ENCODE measurements at regions not wholly inside any gene's neighbourhood (a gene's known extent, or its start where the extent isn't known, plus 50 kb on each side); places are given as distances from the start of the nearest gene placed in this dataset.

- Histone ChIP-seq H3K27ac (no peak overlapping the region), H3K27me3 (no peaks in the 10 kb centered on the region), H3K4me1 (no peaks in the 10 kb centered on the region), H3K4me3 (no peak overlapping the region), H3K9me3 (no peaks in the 10 kb centered on the region), H3K36me3 (no peaks in the 10 kb centered on the region)
- no peak for TF ChIP-seq CTCF (IDR thresholded peaks at IDR 0.05)
- intact Hi-C loops (cut with DNase I): no loop called here
- DNase-seq (ENCODE audit: low spot score in 2 of 2): no peak
These were observed 1059.2 kb downstream of the OTOL1 start for GRCh38 chr3:162555761-162556160.

- Histone ChIP-seq H3K27me3 (no peaks in the 10 kb centered on the region), H3K9me3 (no peaks in the 10 kb centered on the region), H3K36me3 (no peaks in the 10 kb centered on the region), H3K4me1 (no peaks in the 10 kb centered on the region), H3K27ac (no peak overlapping the region), H3K4me3 (no peak overlapping the region)
- TF ChIP-seq CTCF (IDR thresholded peaks at IDR 0.05): no peak
- intact Hi-C loops (cut with DNase I): no loop called here
- no peak for DNase-seq (ENCODE audit: low spot score in 2 of 2)
These were observed 1061.4 kb downstream of the OTOL1 start for GRCh38 chr3:162558016-162558415.

GRCh38 chr3:162568706-162569105 lies 1072.1 kb downstream of the OTOL1 start:
- TF ChIP-seq CTCF (IDR thresholded peaks at IDR 0.05): no peak
- intact Hi-C loops (cut with DNase I): no loop called here
- no peaks in the 10 kb centered on the region for H3K36me3 ChIP-seq
- no peak overlapping the region for H3K4me3 ChIP-seq
- H3K9me3 ChIP-seq: no peaks in the 10 kb centered on the region
- DNase-seq (ENCODE audit: low spot score in 2 of 2): no peak
- H3K27ac ChIP-seq: no peak overlapping the region
- no peaks in the 10 kb centered on the region for H3K27me3 ChIP-seq
- no peaks in the 10 kb centered on the region for H3K4me1 ChIP-seq

GRCh38 chr3:162569314-162569713 lies 1072.7 kb downstream of the OTOL1 start:
- Histone ChIP-seq H3K4me1 (no peaks in the 10 kb centered on the region), H3K27me3 (no peaks in the 10 kb centered on the region), H3K4me3 (no peak overlapping the region), H3K9me3 (no peaks in the 10 kb centered on the region), H3K36me3 (no peaks in the 10 kb centered on the region), H3K27ac (no peak overlapping the region)
- TF ChIP-seq CTCF (IDR thresholded peaks at IDR 0.05): no peak
- DNase-seq (ENCODE audit: low spot score in 2 of 2): no peak
- intact Hi-C loops (cut with DNase I): no loop called here

- TF ChIP-seq CTCF (IDR thresholded peaks at IDR 0.05): no peak
- no peak for DNase-seq (ENCODE audit: low spot score in 2 of 2)
- intact Hi-C loops (cut with DNase I): no loop called here
These were observed 1088.4 kb downstream of the OTOL1 start for GRCh38 chr3:162584986-162585385.

GRCh38 chr3:162586591-162586990 lies 1090.0 kb downstream of the OTOL1 start:
- TF ChIP-seq CTCF (IDR thresholded peaks at IDR 0.05): no peak
- Histone ChIP-seq H3K27ac (no peak overlapping the region), H3K27me3 (no peaks in the 10 kb centered on the region), H3K4me3 (no peak overlapping the region), H3K9me3 (no peaks in the 10 kb centered on the region), H3K4me1 (no peaks in the 10 kb centered on the region), H3K36me3 (no peaks in the 10 kb centered on the region)
- intact Hi-C loops (cut with DNase I): no loop called here
- no peak for DNase-seq (ENCODE audit: low spot score in 2 of 2)

More at GRCh38 chr3:162584986-162585385, 1088.4 kb downstream of the OTOL1 start:
- no peak overlapping the region for H3K4me3 ChIP-seq
- H3K36me3 ChIP-seq: no peaks in the 10 kb centered on the region
- no peaks in the 10 kb centered on the region for H3K4me1 ChIP-seq
- no peak overlapping the region for H3K27ac ChIP-seq
- no peaks in the 10 kb centered on the region for H3K9me3 ChIP-seq
- no peaks in the 10 kb centered on the region for H3K27me3 ChIP-seq
